ENCODE measurements at regions not wholly inside any gene's neighbourhood (a gene's known extent, or its start where the extent isn't known, plus 50 kb on each side); places are given as distances from the start of the nearest gene placed in this dataset.
"Not testable (repeated sequence)": the region's sequence is repeated elsewhere in the genome, so short reads cannot be mapped to it uniquely, and the experiment has no call there.

- TF ChIP-seq CTCF (conservative IDR thresholded peaks at IDR 0.05; ENCODE audit: control insufficient read depth, insufficient read depth, low read depth, low read length), result no peak
- no peak for DNase-seq (ENCODE audit: low read depth)
- no peak overlapping the region for H3K4me3 ChIP-seq (ENCODE audit: control insufficient read depth, low read depth, low read length)
These were observed 465.5 kb downstream of the PDZRN4 start for GRCh38 chr12:41653386-41654326.

- H3K4me3 ChIP-seq (ENCODE audit: control insufficient read depth, low read depth, low read length), result no peak overlapping the region
- DNase-seq (ENCODE audit: low read depth), result no peak
- no peak for TF ChIP-seq CTCF (conservative IDR thresholded peaks at IDR 0.05; ENCODE audit: control insufficient read depth, insufficient read depth, low read depth, low read length)
These were observed 464.9 kb downstream of the PDZRN4 start for GRCh38 chr12:41652981-41653380.

GRCh38 chr12:41645624-41646023 lies 457.5 kb downstream of the PDZRN4 start:
- DNase-seq (ENCODE audit: low read depth), result no peak
- TF ChIP-seq CTCF (conservative IDR thresholded peaks at IDR 0.05; ENCODE audit: control insufficient read depth, insufficient read depth, low read depth, low read length), result no peak

GRCh38 chr12:41642808-41643207 lies 454.7 kb downstream of the PDZRN4 start:
- not testable (repeated sequence) for H3K4me3 ChIP-seq (ENCODE audit: control insufficient read depth, low read depth, low read length); DNase-seq (ENCODE audit: low read depth)

More at GRCh38 chr12:41645624-41646023, 457.5 kb downstream of the PDZRN4 start:
- H3K4me3 ChIP-seq (ENCODE audit: control insufficient read depth, low read depth, low read length), result no peak overlapping the region

GRCh38 chr12:41636653-41637052 lies 448.5 kb downstream of the PDZRN4 start:
- H3K4me3 ChIP-seq (ENCODE audit: control insufficient read depth, low read depth, low read length), result no peak overlapping the region
- no peak for TF ChIP-seq CTCF (conservative IDR thresholded peaks at IDR 0.05; ENCODE audit: control insufficient read depth, insufficient read depth, low read depth, low read length)
- no peak for DNase-seq (ENCODE audit: low read depth)

GRCh38 chr12:41635626-41636364 lies 447.7 kb downstream of the PDZRN4 start:
- DNase-seq (ENCODE audit: low read depth), result no peak
- no peak overlapping the region for H3K4me3 ChIP-seq (ENCODE audit: control insufficient read depth, low read depth, low read length)
- no peak for TF ChIP-seq CTCF (conservative IDR thresholded peaks at IDR 0.05; ENCODE audit: control insufficient read depth, insufficient read depth, low read depth, low read length)

GRCh38 chr12:41634091-41634490 lies 446.0 kb downstream of the PDZRN4 start:
- no peak for TF ChIP-seq CTCF (conservative IDR thresholded peaks at IDR 0.05; ENCODE audit: control insufficient read depth, insufficient read depth, low read depth, low read length)
- H3K4me3 ChIP-seq (ENCODE audit: control insufficient read depth, low read depth, low read length), result no peak overlapping the region
- no peak for DNase-seq (ENCODE audit: low read depth)

Measured in fibroblast of mammary gland (primary cell).